ENCODE measurements at regions not wholly inside any gene's neighbourhood (a gene's known extent, or its start where the extent isn't known, plus 50 kb on each side); places are given as distances from the start of the nearest gene placed in this dataset.
A peak's percentile ranks its signal among the peaks of the same experiment; 100 is the strongest.

DNA sequence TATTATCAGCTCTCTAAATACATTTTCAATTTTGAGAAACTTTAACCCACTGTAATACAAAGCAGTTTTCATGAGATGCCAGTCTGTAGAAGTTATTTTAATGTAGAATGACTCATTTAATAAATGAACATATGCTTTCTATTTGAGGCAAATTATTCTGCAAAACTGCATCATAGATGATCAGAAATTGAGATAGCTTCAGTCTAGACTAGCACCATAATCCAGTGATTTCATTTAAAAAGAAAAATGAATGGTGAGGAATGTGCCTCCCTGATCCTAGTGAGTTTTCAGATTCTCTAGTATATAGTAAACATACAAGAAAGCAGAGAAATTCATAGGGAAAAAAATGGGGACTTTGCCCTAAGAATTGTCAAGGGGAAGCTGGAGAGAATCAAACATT lies 66.1 kb downstream of the OR5AK2 start (continued):
- TF ChIP-seq PBX3 (IDR thresholded peaks at IDR 0.05) = no peak

DNA sequence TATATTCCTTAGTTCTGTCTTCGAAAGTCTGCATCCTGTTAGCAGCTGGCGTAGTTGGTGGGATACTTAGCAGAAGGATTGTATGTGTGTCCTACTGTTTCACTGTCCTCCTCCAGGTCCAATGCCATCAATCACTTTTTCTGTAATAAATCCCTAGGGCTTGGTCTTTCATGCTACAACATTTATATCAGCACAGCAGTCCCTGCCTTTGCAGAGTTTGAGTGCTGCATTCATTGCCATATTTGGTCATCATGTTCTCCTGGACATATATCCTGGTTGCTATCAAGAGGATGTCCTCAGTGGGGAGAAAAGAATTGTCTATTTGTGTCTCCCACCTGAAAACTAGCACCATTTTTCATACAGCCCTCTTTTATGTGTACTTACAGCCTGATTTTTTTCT lies 67.0 kb downstream of the OR5AK2 start:
- ATAC-seq = no peak
- Histone ChIP-seq H3K4me2 (no peak overlapping the region), H3K4me3 (no peak overlapping the region), H3K9me3 (no peaks in the 10 kb centered on the region), H3K27ac (peak overlapping the region in 1 of 2 experiments; percentile 23; a peak in 3 of 6 replicates), H3K4me1 (peaks cover 18% of the 10 kb centered on the region)
- no peak for TF ChIP-seq ZFP36 (IDR thresholded peaks at IDR 0.05; ENCODE audit: borderline replicate concordance, partially characterized antibody)
- no peak for TF ChIP-seq ESRRA (IDR thresholded peaks at IDR 0.05; ENCODE audit: borderline replicate concordance, low read length)
- no peak for TF ChIP-seq ELK1 (IDR thresholded peaks at IDR 0.05; ENCODE audit: low read depth, low read length)
- no peak for FAIRE-seq
- POLR2A ChIA-PET = no interaction called here
- CTCF ChIA-PET = no interaction called here
- DNase-seq (ENCODE audit: low read depth in 1 of 2, low spot score in 1 of 2) = no peak
- 92% methylated on average over 2 of the region's 2 CpGs for WGBS (ENCODE audit: missing lambda C conversion rate)

DNA sequence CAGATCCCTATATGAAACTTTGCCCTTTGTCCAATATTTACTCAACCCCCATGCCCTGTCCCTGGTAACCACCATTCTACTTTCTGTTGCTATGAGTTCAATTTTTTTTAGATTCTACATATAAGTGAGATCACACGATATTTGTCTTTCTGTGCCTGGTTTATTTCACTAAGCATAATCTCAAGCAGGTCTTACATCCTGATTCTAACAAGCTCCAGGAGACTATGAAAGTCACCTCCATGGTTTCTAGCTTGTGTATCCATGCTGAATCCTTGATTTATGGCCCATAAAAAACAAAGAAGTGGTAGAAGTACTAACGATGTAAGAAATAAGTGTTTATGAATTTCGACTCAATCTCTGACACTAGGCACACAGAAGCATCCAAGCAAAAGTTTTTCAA lies 68.0 kb downstream of the OR5AK2 start:
- peaks cover 18% of the 10 kb centered on the region for H3K4me1 ChIP-seq
- FAIRE-seq (no peak), ATAC-seq (no peak), DNase-seq (ENCODE audit: low read depth in 1 of 2, low spot score in 1 of 2) (no peak)
- no peak overlapping the region for H3K4me2 ChIP-seq
- ChIA-PET CTCF (interaction anchor here (0.8 to 1.4 kb wide), 2 partner anchors 17 to 192 kb away, joined by 3 to 6 read pairs; no protein-coding TSS in a partner anchor), POLR2A (no interaction called here)
- H3K4me3 ChIP-seq = no peak overlapping the region
- H3K9me3 ChIP-seq = no peaks in the 10 kb centered on the region; the same call in 2 of the 3 replicates
- 0 out of 6 replicates have a peak overlapping the region, but pooled peaks of 1 of the 2 experiments have one; percentile 4 for H3K27ac ChIP-seq
- TF ChIP-seq HOXB13 (CRISPR knock-in tag; IDR thresholded peaks at IDR 0.05; ENCODE audit: low read depth) = no peak
- TF ChIP-seq ZSCAN20 (CRISPR knock-in tag; IDR thresholded peaks at IDR 0.05) = no peak
- TF ChIP-seq, protein P1, sequence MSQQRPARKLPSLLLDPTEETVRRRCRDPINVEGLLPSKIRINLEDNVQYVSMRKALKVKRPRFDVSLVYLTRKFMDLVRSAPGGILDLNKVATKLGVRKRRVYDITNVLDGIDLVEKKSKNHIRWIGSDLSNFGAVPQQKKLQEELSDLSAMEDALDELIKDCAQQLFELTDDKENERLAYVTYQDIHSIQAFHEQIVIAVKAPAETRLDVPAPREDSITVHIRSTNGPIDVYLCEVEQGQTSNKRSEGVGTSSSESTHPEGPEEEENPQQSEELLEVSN (IDR thresholded peaks at IDR 0.05; ENCODE audit: borderline replicate concordance, low read depth) = no peak
- TF ChIP-seq FOXS1 (CRISPR knock-in tag; IDR thresholded peaks at IDR 0.05) = no peak
- TF ChIP-seq CHD2 (IDR thresholded peaks at IDR 0.05; ENCODE audit: low read length, partially characterized antibody) = no peak
- TF ChIP-seq PHF8 (IDR thresholded peaks at IDR 0.05; ENCODE audit: borderline replicate concordance, low read depth) = no peak
- TF ChIP-seq, protein P2, sequence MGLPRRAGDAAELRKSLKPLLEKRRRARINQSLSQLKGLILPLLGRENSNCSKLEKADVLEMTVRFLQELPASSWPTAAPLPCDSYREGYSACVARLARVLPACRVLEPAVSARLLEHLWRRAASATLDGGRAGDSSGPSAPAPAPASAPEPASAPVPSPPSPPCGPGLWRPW (IDR thresholded peaks at IDR 0.05) = no peak
- no peak for TF ChIP-seq CEBPB (IDR thresholded peaks at IDR 0.05)
- no peak for TF ChIP-seq SREBF2 (IDR thresholded peaks at IDR 0.05)
- TF ChIP-seq FOSL2 (IDR thresholded peaks at IDR 0.05) = no peak
- no peak for TF ChIP-seq FOSL2 (CRISPR knock-in tag; IDR thresholded peaks at IDR 0.05)
- no peak for TF ChIP-seq JUNB (IDR thresholded peaks at IDR 0.05)
- TF ChIP-seq PBX3 (IDR thresholded peaks at IDR 0.05) = no peak
- no peak for TF ChIP-seq MAZ (IDR thresholded peaks at IDR 0.05; ENCODE audit: borderline replicate concordance, low read depth, low read length)
- no peak for TF ChIP-seq ZFP36 (IDR thresholded peaks at IDR 0.05; ENCODE audit: borderline replicate concordance, partially characterized antibody)
- WGBS (ENCODE audit: missing lambda C conversion rate) = 81% methylated on average over 3 of the region's 3 CpGs

- DNase-seq (ENCODE audit: low read depth in 1 of 2, low spot score in 1 of 2) (no peak), FAIRE-seq (no peak)
- H3K27ac ChIP-seq = peak overlapping the region in 1 of 2 experiments; percentile 4; a peak in 1 of 6 replicates
These were observed 68.8 kb downstream of the OR5AK2 start for GRCh38 chr11:57057561-57057960.

More at GRCh38 chr11:57057561-57057960, 68.8 kb downstream of the OR5AK2 start:
- Histone ChIP-seq H3K4me1 (peaks cover 18% of the 10 kb centered on the region), H3K4me2 (no peak overlapping the region), H3K4me3 (no peak overlapping the region), H3K9me3 (peaks cover 5% of the 10 kb centered on the region; the same call in 2 of the 3 replicates)
- POLR2A ChIA-PET = no interaction called here
- CTCF ChIA-PET = interaction anchor here (1.4 kb wide), 1 partner anchor 192 kb away, joined by 6 read pairs; no protein-coding TSS in a partner anchor
- TF ChIP-seq CHD4 (IDR thresholded peaks at IDR 0.05; ENCODE audit: borderline replicate concordance) = no peak
- TF ChIP-seq REST (IDR thresholded peaks at IDR 0.05) = no peak
- no peak for TF ChIP-seq ESRRA (IDR thresholded peaks at IDR 0.05; ENCODE audit: borderline replicate concordance, low read length)
- no peak for TF ChIP-seq HEYL (CRISPR knock-in tag; IDR thresholded peaks at IDR 0.05)
- no peak for ATAC-seq
